ENCODE measurements at regions not wholly inside any gene's neighbourhood (a gene's known extent, or its start where the extent isn't known, plus 50 kb on each side); places are given as distances from the start of the nearest gene placed in this dataset.

DNA sequence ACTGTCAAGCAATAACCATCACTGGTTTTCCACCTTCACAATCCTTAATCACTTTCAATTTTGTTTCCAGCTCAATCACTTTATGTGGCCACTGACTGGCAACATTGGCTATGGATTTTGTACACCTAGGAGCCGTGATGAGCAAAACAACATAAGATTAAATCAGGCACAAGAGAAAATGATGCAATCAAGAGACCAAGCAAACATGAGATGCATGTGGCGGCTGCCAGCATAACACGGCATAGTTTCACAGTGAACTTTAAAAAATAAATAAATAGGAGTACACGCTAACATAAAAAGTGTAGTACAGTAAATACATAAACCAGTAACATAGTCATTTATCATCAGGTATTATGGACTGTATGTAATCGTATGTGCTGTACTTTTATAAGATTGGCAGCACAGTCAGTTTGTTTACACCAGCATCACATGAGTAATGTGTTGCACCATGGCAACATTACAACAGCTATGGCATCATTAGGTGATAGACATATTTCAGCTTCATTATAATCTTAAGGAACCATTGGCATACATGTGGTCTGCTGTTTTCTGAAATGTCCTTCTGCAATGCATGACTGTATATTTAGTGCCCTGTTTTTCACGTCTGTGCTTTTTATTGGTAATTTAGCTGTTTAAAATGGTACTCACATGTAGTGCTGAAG is 83.3 kb upstream of the PRDM11 start:
- TF ChIP-seq, protein P1, sequence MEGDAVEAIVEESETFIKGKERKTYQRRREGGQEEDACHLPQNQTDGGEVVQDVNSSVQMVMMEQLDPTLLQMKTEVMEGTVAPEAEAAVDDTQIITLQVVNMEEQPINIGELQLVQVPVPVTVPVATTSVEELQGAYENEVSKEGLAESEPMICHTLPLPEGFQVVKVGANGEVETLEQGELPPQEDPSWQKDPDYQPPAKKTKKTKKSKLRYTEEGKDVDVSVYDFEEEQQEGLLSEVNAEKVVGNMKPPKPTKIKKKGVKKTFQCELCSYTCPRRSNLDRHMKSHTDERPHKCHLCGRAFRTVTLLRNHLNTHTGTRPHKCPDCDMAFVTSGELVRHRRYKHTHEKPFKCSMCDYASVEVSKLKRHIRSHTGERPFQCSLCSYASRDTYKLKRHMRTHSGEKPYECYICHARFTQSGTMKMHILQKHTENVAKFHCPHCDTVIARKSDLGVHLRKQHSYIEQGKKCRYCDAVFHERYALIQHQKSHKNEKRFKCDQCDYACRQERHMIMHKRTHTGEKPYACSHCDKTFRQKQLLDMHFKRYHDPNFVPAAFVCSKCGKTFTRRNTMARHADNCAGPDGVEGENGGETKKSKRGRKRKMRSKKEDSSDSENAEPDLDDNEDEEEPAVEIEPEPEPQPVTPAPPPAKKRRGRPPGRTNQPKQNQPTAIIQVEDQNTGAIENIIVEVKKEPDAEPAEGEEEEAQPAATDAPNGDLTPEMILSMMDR (IDR thresholded peaks at IDR 0.05): no peak
- no peak for TF ChIP-seq POLR2A (IDR thresholded peaks at IDR 0.05; ENCODE audit: low read length)
- TF ChIP-seq, protein P2, sequence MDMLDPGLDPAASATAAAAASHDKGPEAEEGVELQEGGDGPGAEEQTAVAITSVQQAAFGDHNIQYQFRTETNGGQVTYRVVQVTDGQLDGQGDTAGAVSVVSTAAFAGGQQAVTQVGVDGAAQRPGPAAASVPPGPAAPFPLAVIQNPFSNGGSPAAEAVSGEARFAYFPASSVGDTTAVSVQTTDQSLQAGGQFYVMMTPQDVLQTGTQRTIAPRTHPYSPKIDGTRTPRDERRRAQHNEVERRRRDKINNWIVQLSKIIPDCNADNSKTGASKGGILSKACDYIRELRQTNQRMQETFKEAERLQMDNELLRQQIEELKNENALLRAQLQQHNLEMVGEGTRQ (IDR thresholded peaks at IDR 0.05): no peak
- no peak for TF ChIP-seq EP300 (IDR thresholded peaks at IDR 0.05)
- TF ChIP-seq CBX8 (IDR thresholded peaks at IDR 0.05): no peak
- no peak for TF ChIP-seq RNF2 (IDR thresholded peaks at IDR 0.05; ENCODE audit: borderline replicate concordance, low read depth)
- TF ChIP-seq CHD4 (IDR thresholded peaks at IDR 0.05; ENCODE audit: borderline replicate concordance): no peak
- TF ChIP-seq CEBPB (IDR thresholded peaks at IDR 0.05): no peak

Measured in A549 (cell line).